DOHH2 (cell line): ENCODE measurements at regions not wholly inside any gene's neighbourhood (a gene's known extent, or its start where the extent isn't known, plus 50 kb on each side); places are given as distances from the start of the nearest gene placed in this dataset.

Experiments
- H3F3A ChIP-seq: fragments of 200-600 bp; sonication (generic), shearing (Covaris generic); 2 replicates; pipeline ENCODE4 v1.6.0; 2016; ENCODE audit warnings: antibody characterized with exemption, mild to moderate bottlenecking; ENCODE audit not compliant: control insufficient read depth, insufficient read depth
- H3K27ac ChIP-seq: fragments of 200-600 bp; sonication (generic); 2 replicates; pipeline ENCODE4 v1.5.1; 2014; ENCODE audit warnings: low read depth, mild to moderate bottlenecking, low read length, moderate library complexity
- H3K27me3 ChIP-seq: fragments of 200-600 bp; sonication (generic); 2 replicates; pipeline ENCODE4 v1.6.1; 2014; ENCODE audit warnings: mild to moderate bottlenecking, low read length, mixed read lengths; ENCODE audit not compliant: control insufficient read depth
- H3K36me3 ChIP-seq: fragments of 200-600 bp; sonication (generic); 2 replicates; pipeline ENCODE4 v1.6.1; 2014; ENCODE audit warnings: mild to moderate bottlenecking, low read length, moderate library complexity, mixed read lengths; ENCODE audit not compliant: control insufficient read depth
- H3K4me1 ChIP-seq: fragments of 200-600 bp; sonication (generic); 2 replicates; pipeline ENCODE4 v1.6.1; 2014; ENCODE audit warnings: mild to moderate bottlenecking, low read length, mixed read lengths; ENCODE audit not compliant: control insufficient read depth
- H3K4me2 ChIP-seq: fragments of 200-600 bp; sonication (generic); 2 replicates; pipeline ENCODE4 v1.6.0; 2014; ENCODE audit warnings: mild to moderate bottlenecking, low read length, moderate library complexity
- H3K4me3 ChIP-seq: fragments of 200-600 bp; sonication (generic); 2 replicates; pipeline ENCODE4 v1.5.1; 2014; ENCODE audit warnings: mild to moderate bottlenecking, low read length, mixed read lengths
- H3K79me2 ChIP-seq: fragments of 200-600 bp; sonication (generic); 2 replicates; pipeline ENCODE4 v1.6.1; 2014; ENCODE audit warnings: mild to moderate bottlenecking, low read length, mixed read lengths; ENCODE audit not compliant: control insufficient read depth
- H3K9me2 ChIP-seq: fragments of 200-600 bp; sonication (generic); replicated peaks from 2 replicates; pipeline ENCODE4 v1.6.1; 2014; ENCODE audit warnings: mild to moderate bottlenecking, low read length, mixed read lengths; ENCODE audit not compliant: control insufficient read depth
- H3K9me3 ChIP-seq: fragments of 200-600 bp; sonication (generic); 2 replicates; pipeline ENCODE4 v1.6.1; 2014; ENCODE audit warnings: antibody characterized with exemption, low read length, mixed read lengths; ENCODE audit not compliant: control insufficient read depth, insufficient read depth
- H4K20me1 ChIP-seq: fragments of 200-600 bp; sonication (generic); 2 replicates; pipeline ENCODE4 v1.6.0; 2014; ENCODE audit warnings: low read depth, mild to moderate bottlenecking, antibody characterized with exemption, low read length, moderate library complexity; ENCODE audit not compliant: control insufficient read depth, insufficient read depth
- CTCF ChIP-seq: fragments of 200-600 bp; sonication (generic); IDR thresholded peaks from one replicate; pipeline ENCODE4 v1.5.1; 2014; ENCODE audit warnings: antibody characterized with exemption, mild to moderate bottlenecking, low read depth, low read length; ENCODE audit not compliant: poor library complexity, severe bottlenecking
- EZH2phosphoT487 ChIP-seq: fragments of 200-600 bp; sonication (generic); IDR thresholded peaks from 2 replicates; pipeline ENCODE4 v1.6.1; 2017; ENCODE audit warnings: borderline replicate concordance, mild to moderate bottlenecking, antibody characterized with exemption, low read length, moderate library complexity, mixed read lengths

GRCh38 chr22:26927821-26928220, 270.4 kb downstream of the MIAT start:
- H4K20me1 ChIP-seq = no peaks in the 10 kb centered on the region
- no peaks in the 10 kb centered on the region for H3K9me3 ChIP-seq
- no peaks in the 10 kb centered on the region for H3K27me3 ChIP-seq
- H3K9me2 ChIP-seq = no peaks in the 10 kb centered on the region
- no peak overlapping the region for H3K27ac ChIP-seq
- no peaks in the 10 kb centered on the region for H3K79me2 ChIP-seq
- no peak overlapping the region for H3K4me2 ChIP-seq
- TF ChIP-seq EZH2phosphoT487 = no peak
- TF ChIP-seq CTCF = no peak
- H3K4me1 ChIP-seq = no peaks in the 10 kb centered on the region
- no peaks in the 10 kb centered on the region for H3K36me3 ChIP-seq
- H3F3A ChIP-seq = no peaks in the 10 kb centered on the region
- H3K4me3 ChIP-seq = no peak overlapping the region

DNA sequence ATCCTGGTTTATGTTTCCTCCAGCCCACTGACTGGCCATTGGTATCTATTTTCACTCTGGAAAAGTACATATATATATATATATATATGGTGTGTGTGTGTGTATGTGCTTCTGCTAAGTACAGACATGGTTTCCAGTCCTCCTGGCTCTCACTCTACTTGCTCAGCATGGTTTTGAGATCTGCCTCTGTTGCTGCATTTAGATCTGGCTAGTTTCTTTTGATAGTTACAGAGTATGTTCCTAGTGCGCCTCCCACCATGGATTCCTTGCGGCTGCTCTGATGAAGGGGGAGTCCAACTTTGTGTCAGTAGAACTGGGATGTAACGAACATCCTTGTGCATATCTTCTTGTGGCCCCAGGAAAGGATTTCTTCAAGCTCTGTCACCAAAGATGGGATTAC, 274.1 kb downstream of the MIAT start:
- Histone ChIP-seq H3K27me3 (no peaks in the 10 kb centered on the region), H3K4me3 (no peak overlapping the region), H3F3A (no peaks in the 10 kb centered on the region), H3K27ac (no peak overlapping the region), H3K4me2 (no peak overlapping the region), H3K9me2 (no peaks in the 10 kb centered on the region), H3K9me3 (no peaks in the 10 kb centered on the region), H3K36me3 (no peaks in the 10 kb centered on the region), H3K4me1 (no peaks in the 10 kb centered on the region), H4K20me1 (no peaks in the 10 kb centered on the region), H3K79me2 (no peaks in the 10 kb centered on the region)
- TF ChIP-seq CTCF (no peak), EZH2phosphoT487 (no peak)

DNA sequence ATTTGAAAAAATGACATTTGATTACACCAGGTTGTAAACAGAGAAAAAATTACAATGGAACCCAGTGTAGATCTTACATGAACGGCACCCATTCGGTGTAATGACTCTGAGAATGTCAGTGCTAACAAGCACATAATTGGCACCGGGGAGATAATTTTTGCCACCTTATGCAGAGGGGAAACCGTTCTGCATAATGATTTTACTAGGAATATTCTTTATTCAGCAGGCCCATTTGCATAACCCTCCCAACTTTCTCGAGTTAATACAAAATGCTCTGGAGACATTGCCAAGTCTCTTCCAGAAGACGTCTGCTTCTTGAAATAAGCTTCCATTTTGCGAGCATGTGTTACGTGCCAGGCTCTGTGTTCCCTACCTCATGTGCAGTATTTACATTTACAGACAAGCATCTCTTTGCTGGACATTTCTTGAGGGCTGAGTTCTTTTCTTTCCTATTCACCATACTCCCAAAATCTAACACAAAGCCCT, 275.8 kb downstream of the MIAT start:
- H3F3A ChIP-seq = no peaks in the 10 kb centered on the region
- no peaks in the 10 kb centered on the region for H3K79me2 ChIP-seq
- no peak overlapping the region for H3K4me2 ChIP-seq
- no peaks in the 10 kb centered on the region for H3K27me3 ChIP-seq
- peaks cover 5% of the 10 kb centered on the region; the same call in 1 of the 2 replicates for H3K9me3 ChIP-seq
- TF ChIP-seq CTCF (no peak), EZH2phosphoT487 (no peak)
- no peak overlapping the region for H3K4me3 ChIP-seq
- no peaks in the 10 kb centered on the region for H3K9me2 ChIP-seq
- H3K27ac ChIP-seq = no peak overlapping the region
- H3K36me3 ChIP-seq = no peaks in the 10 kb centered on the region
- H4K20me1 ChIP-seq = no peaks in the 10 kb centered on the region
- H3K4me1 ChIP-seq = no peaks in the 10 kb centered on the region

DNA sequence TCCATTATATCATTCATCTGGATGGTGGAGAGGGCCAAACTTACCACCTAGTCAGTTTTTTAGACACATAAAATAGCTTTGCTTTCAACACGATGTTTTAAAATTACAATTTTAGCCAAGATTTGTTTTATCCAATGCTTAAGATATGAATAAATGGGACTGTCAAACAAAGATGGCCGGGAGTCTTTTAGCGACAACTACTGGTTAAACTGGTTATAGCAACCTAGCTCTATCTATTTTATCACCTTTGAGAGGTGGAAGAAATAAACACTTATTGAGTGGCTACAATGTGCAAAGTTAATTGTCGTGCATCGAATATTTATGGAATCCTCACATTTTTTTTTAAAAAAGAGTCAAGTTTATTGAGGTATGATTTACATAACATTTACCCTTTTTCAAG, 279.8 kb downstream of the MIAT start:
- H4K20me1 ChIP-seq = no peaks in the 10 kb centered on the region
- no peak overlapping the region for H3K27ac ChIP-seq
- H3K9me2 ChIP-seq = no peaks in the 10 kb centered on the region
- H3K79me2 ChIP-seq = no peaks in the 10 kb centered on the region
- no peaks in the 10 kb centered on the region for H3F3A ChIP-seq
- H3K9me3 ChIP-seq = peaks cover 5% of the 10 kb centered on the region; the same call in 1 of the 2 replicates
- TF ChIP-seq CTCF (no peak), EZH2phosphoT487 (no peak)
- no peaks in the 10 kb centered on the region for H3K4me1 ChIP-seq
- no peak overlapping the region for H3K4me3 ChIP-seq
- H3K4me2 ChIP-seq = no peak overlapping the region
- H3K27me3 ChIP-seq = no peaks in the 10 kb centered on the region
- H3K36me3 ChIP-seq = no peaks in the 10 kb centered on the region
